ENCODE measurements at regions not wholly inside any gene's neighbourhood (a gene's known extent, or its start where the extent isn't known, plus 50 kb on each side); places are given as distances from the start of the nearest gene placed in this dataset.

- no peaks in the 10 kb centered on the region for H3K4me1 ChIP-seq (replicated peaks; ENCODE audit: insufficient read depth)
- H3K9me2 ChIP-seq (ENCODE audit: insufficient read depth): no peaks in the 10 kb centered on the region
- BruUV-seq (replicated peaks): no TSS peak
- intact Hi-C loops (cut with micrococcal nuclease; ENCODE audit: unreplicated experiment): no loop called here
- H3K4me3 ChIP-seq: no peak overlapping the region
- no peak overlapping the region for H3K27ac ChIP-seq
- H3F3A ChIP-seq (ENCODE audit: insufficient read depth, low read depth): no peaks in the 10 kb centered on the region
- H4K20me1 ChIP-seq (ENCODE audit: insufficient read depth): no peaks in the 10 kb centered on the region
- no peaks in the 10 kb centered on the region for H3K36me3 ChIP-seq (ENCODE audit: low read depth)
- no peak overlapping the region for H2AFZ ChIP-seq
- H3K79me2 ChIP-seq (ENCODE audit: low read depth): no peaks in the 10 kb centered on the region
- CTCF ChIA-PET: no interaction called here
- H3K27me3 ChIP-seq (ENCODE audit: insufficient read depth, low read depth): no peaks in the 10 kb centered on the region
- DNase-seq: no peak
- POLR2A ChIA-PET (ENCODE audit: unreplicated experiment): no interaction called here
- no peaks in the 10 kb centered on the region for H3K9me3 ChIP-seq (ENCODE audit: insufficient read depth, low read depth)
- H3K4me2 ChIP-seq: no peak overlapping the region
- TF ChIP-seq EZH2 (IDR thresholded peaks at IDR 0.05; ENCODE audit: low read depth): no peak
- no peak for TF ChIP-seq CTCF (conservative IDR thresholded peaks at IDR 0.05)
Observed at GRCh38 chr9:104280711-104281110, 186.6 kb downstream of the SMC2 start.

DNA sequence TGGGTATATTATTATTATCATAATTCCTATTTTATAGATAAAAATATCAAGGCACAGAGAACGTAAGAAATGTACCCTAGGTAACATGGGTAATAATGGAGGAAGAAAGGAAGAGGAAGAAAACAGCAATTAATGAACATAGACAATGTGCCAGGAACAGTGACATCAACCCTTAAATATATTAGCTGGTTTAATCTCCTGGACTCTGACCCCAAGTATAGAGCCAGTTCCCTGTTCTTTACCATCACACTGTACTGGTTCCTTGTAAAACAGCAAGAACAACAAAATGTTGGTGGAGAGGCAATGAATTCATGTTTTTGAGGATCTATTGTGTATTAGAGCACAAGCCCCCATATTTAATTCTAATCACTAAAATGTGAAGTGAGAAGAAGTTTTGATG lies 192.1 kb downstream of the SMC2 start:
- Histone ChIP-seq H3K36me3 (ENCODE audit: low read depth) (no peaks in the 10 kb centered on the region), H2AFZ (no peak overlapping the region), H3F3A (ENCODE audit: insufficient read depth, low read depth) (no peaks in the 10 kb centered on the region), H3K9me3 (ENCODE audit: insufficient read depth, low read depth) (no peaks in the 10 kb centered on the region), H3K4me2 (no peak overlapping the region), H3K4me1 (replicated peaks; ENCODE audit: insufficient read depth) (no peaks in the 10 kb centered on the region), H4K20me1 (ENCODE audit: insufficient read depth) (no peaks in the 10 kb centered on the region), H3K4me3 (no peak overlapping the region), H3K27ac (no peak overlapping the region), H3K9me2 (ENCODE audit: insufficient read depth) (no peaks in the 10 kb centered on the region), H3K27me3 (ENCODE audit: insufficient read depth, low read depth) (no peaks in the 10 kb centered on the region), H3K79me2 (ENCODE audit: low read depth) (no peaks in the 10 kb centered on the region)
- intact Hi-C loops (cut with micrococcal nuclease; ENCODE audit: unreplicated experiment): no loop called here
- ChIA-PET CTCF (no interaction called here), POLR2A (ENCODE audit: unreplicated experiment) (no interaction called here)
- TF ChIP-seq EZH2 (IDR thresholded peaks at IDR 0.05; ENCODE audit: low read depth) (no peak), CTCF (conservative IDR thresholded peaks at IDR 0.05) (no peak)
- DNase-seq: no peak
- no TSS peak for BruUV-seq (replicated peaks)

- Histone ChIP-seq H4K20me1 (ENCODE audit: insufficient read depth) (no peaks in the 10 kb centered on the region), H2AFZ (0 out of 2 replicates have a peak overlapping the region, but pooled peaks have one; percentile 8)
Observed at GRCh38 chr9:104286799-104287198, 192.7 kb downstream of the SMC2 start.

More at GRCh38 chr9:104286799-104287198, 192.7 kb downstream of the SMC2 start:
- CTCF ChIA-PET: no interaction called here
- Histone ChIP-seq H3K9me2 (ENCODE audit: insufficient read depth) (no peaks in the 10 kb centered on the region), H3K27ac (no peak overlapping the region), H3K27me3 (ENCODE audit: insufficient read depth, low read depth) (no peaks in the 10 kb centered on the region), H3K9me3 (ENCODE audit: insufficient read depth, low read depth) (no peaks in the 10 kb centered on the region), H3K79me2 (ENCODE audit: low read depth) (no peaks in the 10 kb centered on the region), H3K4me1 (replicated peaks; ENCODE audit: insufficient read depth) (no peaks in the 10 kb centered on the region), H3F3A (ENCODE audit: insufficient read depth, low read depth) (no peaks in the 10 kb centered on the region), H3K4me3 (no peak overlapping the region), H3K36me3 (ENCODE audit: low read depth) (no peaks in the 10 kb centered on the region), H3K4me2 (no peak overlapping the region)
- intact Hi-C loops (cut with micrococcal nuclease; ENCODE audit: unreplicated experiment): no loop called here
- TF ChIP-seq CTCF (conservative IDR thresholded peaks at IDR 0.05) (no peak), EZH2 (IDR thresholded peaks at IDR 0.05; ENCODE audit: low read depth) (no peak)
- no peak for DNase-seq
- no TSS peak for BruUV-seq (replicated peaks)
- POLR2A ChIA-PET (ENCODE audit: unreplicated experiment): no interaction called here

All from PC-9 (cell line).